SK-MEL-5 (cell line): ENCODE measurements at regions not wholly inside any gene's neighbourhood (a gene's known extent, or its start where the extent isn't known, plus 50 kb on each side); places are given as distances from the start of the nearest gene placed in this dataset.
A peak's percentile ranks its signal among the peaks of the same experiment; 100 is the strongest.
"Not testable (repeated sequence)": the region's sequence is repeated elsewhere in the genome, so short reads cannot be mapped to it uniquely, and the experiment has no call there.

Experiments
- DNase-seq: peaks from one replicate; pipeline ENCODE4 v3.0.0-alpha.2; 2016; ENCODE audit warnings: low read depth, low spot score
- in situ Hi-C: cut with HindIII; loops from 2 replicates; pipeline ENCODE4 v1.10.0; 2016; ENCODE audit warnings: low sequenced_read_pairs, high pct_unique_total_duplicates, low pct_unique_long_range_greater_than_20kb

- in situ Hi-C loops: no loop called here
- no peak for DNase-seq
Measured at GRCh38 chr4:158122501-158122900, 50.3 kb downstream of the GASK1B start.

GRCh38 chr4:158121161-158121579, 51.7 kb downstream of the GASK1B start:
- peak; percentile 15 for DNase-seq
- in situ Hi-C loops: no loop called here

GRCh38 chr4:158120645-158121151, 52.1 kb downstream of the GASK1B start:
- in situ Hi-C loops, DNase-seq: not testable (repeated sequence)

- in situ Hi-C loops: no loop called here
- DNase-seq: no peak
Measured at GRCh38 chr4:158112611-158113010, 60.2 kb downstream of the GASK1B start.

GRCh38 chr4:158111241-158111640, 61.6 kb downstream of the GASK1B start:
- in situ Hi-C loops: no loop called here
- DNase-seq: no peak

- no peak for DNase-seq
- in situ Hi-C loops: no loop called here
Measured at GRCh38 chr4:158102904-158103303, 69.9 kb downstream of the GASK1B start.

GRCh38 chr4:158099686-158100085, 73.1 kb downstream of the GASK1B start:
- in situ Hi-C loops: no loop called here
- no peak for DNase-seq

GRCh38 chr4:158098802-158099201, 74.0 kb downstream of the GASK1B start:
- DNase-seq: no peak
- in situ Hi-C loops: no loop called here

GRCh38 chr4:158094413-158095134, 78.3 kb downstream of the GASK1B start:
- peak; percentile 85 for DNase-seq
- in situ Hi-C loops: no loop called here

GRCh38 chr4:158090323-158090722, 82.5 kb downstream of the GASK1B start:
- in situ Hi-C loops: no loop called here

GRCh38 chr4:158089897-158090296, 82.9 kb downstream of the GASK1B start:
- in situ Hi-C loops, DNase-seq: not testable (repeated sequence)

More at GRCh38 chr4:158090323-158090722, 82.5 kb downstream of the GASK1B start:
- no peak for DNase-seq

- in situ Hi-C loops: no loop called here
- DNase-seq: no peak
Measured at GRCh38 chr4:158080354-158080753, 92.5 kb downstream of the GASK1B start.

GRCh38 chr4:158079661-158080060, 93.2 kb downstream of the GASK1B start:
- in situ Hi-C loops: no loop called here
- peak; percentile 14 for DNase-seq

GRCh38 chr4:158077835-158078234, 95.0 kb downstream of the GASK1B start:
- in situ Hi-C loops: no loop called here
- no peak for DNase-seq

- no peak for DNase-seq
- in situ Hi-C loops: no loop called here
Measured at GRCh38 chr4:158074851-158075250, 98.0 kb downstream of the GASK1B start.

GRCh38 chr4:158071931-158072330, 100.9 kb downstream of the GASK1B start:
- in situ Hi-C loops: no loop called here
- no peak for DNase-seq

GRCh38 chr4:158068068-158068467, 104.8 kb downstream of the GASK1B start:
- DNase-seq: no peak
- in situ Hi-C loops: no loop called here

- no peak for DNase-seq
- in situ Hi-C loops: no loop called here
Measured at GRCh38 chr4:158067646-158068045, 105.2 kb downstream of the GASK1B start.

- in situ Hi-C loops: no loop called here
- DNase-seq: no peak
Measured at GRCh38 chr4:158065603-158066002, 107.2 kb downstream of the GASK1B start.
